HPDE6-E6E7 (cell line): ENCODE measurements at regions not wholly inside any gene's neighbourhood (a gene's known extent, or its start where the extent isn't known, plus 50 kb on each side); places are given as distances from the start of the nearest gene placed in this dataset.

Experiments used
- DNase-seq: peaks from one replicate; pipeline ENCODE4 v3.0.0; 2011; ENCODE audit warnings: missing footprints; ENCODE audit errors: extremely low spot score

GRCh38 chr3:5428607-5429516 lies 241.4 kb downstream of the EDEM1 start:
- no peak for DNase-seq

- no peak for DNase-seq
These were observed 242.0 kb downstream of the EDEM1 start for GRCh38 chr3:5429517-5429890.

- DNase-seq, result no peak
These were observed 243.2 kb downstream of the EDEM1 start for GRCh38 chr3:5430701-5431100.

GRCh38 chr3:5431146-5431545 lies 243.6 kb downstream of the EDEM1 start:
- no peak for DNase-seq

GRCh38 chr3:5431811-5432378 lies 244.4 kb downstream of the EDEM1 start:
- DNase-seq, result no peak

GRCh38 chr3:5437296-5437782 lies 249.8 kb downstream of the EDEM1 start:
- DNase-seq, result no peak

- DNase-seq, result no peak
These were observed 250.3 kb downstream of the EDEM1 start for GRCh38 chr3:5437783-5438323.

GRCh38 chr3:5441401-5441800 lies 253.9 kb downstream of the EDEM1 start:
- no peak for DNase-seq

- no peak for DNase-seq
These were observed 254.7 kb downstream of the EDEM1 start for GRCh38 chr3:5442106-5442785.

- DNase-seq, result no peak
These were observed 255.3 kb downstream of the EDEM1 start for GRCh38 chr3:5442786-5443138.

- DNase-seq, result no peak
These were observed 256.7 kb downstream of the EDEM1 start for GRCh38 chr3:5444253-5444652.

GRCh38 chr3:5445676-5446201 lies 258.2 kb downstream of the EDEM1 start:
- DNase-seq, result no peak

- no peak for DNase-seq
These were observed 260.7 kb downstream of the EDEM1 start for GRCh38 chr3:5448246-5448645.

GRCh38 chr3:5448816-5449215 lies 261.3 kb downstream of the EDEM1 start:
- no peak for DNase-seq

- no peak for DNase-seq
These were observed 268.7 kb downstream of the EDEM1 start for GRCh38 chr3:5456199-5456598.

- no peak for DNase-seq
These were observed 271.0 kb downstream of the EDEM1 start for GRCh38 chr3:5458526-5458925.

- no peak for DNase-seq
These were observed 274.6 kb downstream of the EDEM1 start for GRCh38 chr3:5462086-5462485.

- no peak for DNase-seq
These were observed 276.5 kb downstream of the EDEM1 start for GRCh38 chr3:5463991-5464390.

- DNase-seq, result no peak
These were observed 277.1 kb downstream of the EDEM1 start for GRCh38 chr3:5464649-5465048.

- DNase-seq, result no peak
These were observed 277.7 kb downstream of the EDEM1 start for GRCh38 chr3:5465183-5465582.

- no peak for DNase-seq
These were observed 278.6 kb downstream of the EDEM1 start for GRCh38 chr3:5466065-5466464.

- no peak for DNase-seq
These were observed 279.2 kb downstream of the EDEM1 start for GRCh38 chr3:5466717-5467116.
